SK-N-SH (cell line): ENCODE measurements at regions not wholly inside any gene's neighbourhood (a gene's known extent, or its start where the extent isn't known, plus 50 kb on each side); places are given as distances from the start of the nearest gene placed in this dataset.

ENCODE experiments used
- CTCF ChIA-PET: fragments of 300-600, 350-600 bp; formaldehyde crosslinking; extraction: SDS; loops from one replicate; lab custom pipeline; 2021; lab: Yijun Ruan, JAX
- POLR2A ChIA-PET: fragments of 350-600 bp; sonication (Branson Sonifier 250); formaldehyde crosslinking; extraction: SDS; loops from one replicate; lab custom pipeline; 2020; ENCODE audit warnings: antibody characterized with exemption, inconsistent platforms; lab: Yijun Ruan, JAX
- DNase-seq: peaks from one replicate; pipeline ENCODE4 v3.0.0; 2012
- H2AFZ ChIP-seq: fragments of 200-600 bp; sonication (generic); 2 replicates; pipeline ENCODE4 v1.8.1; 2016; ENCODE audit warnings: antibody characterized with exemption, mild to moderate bottlenecking, low read depth
- H3F3A ChIP-seq: fragments of 200-600 bp; sonication (generic); replicated peaks from 2 replicates; pipeline ENCODE3; 2016; ENCODE audit warnings: antibody characterized with exemption, mild to moderate bottlenecking; ENCODE audit not compliant: insufficient read depth
- H3K27ac ChIP-seq, 2 experiments: fragments of 200-500 bp in 1 of 2; fragments of 200-600 bp in 1 of 2; sonication (Bioruptor generic) in 1 of 2; sonication (generic), shearing (Covaris generic) in 1 of 2; 2 replicates each; pipeline versions ENCODE4 v1.5.1 to v1.6.1; 2014 to 2016; ENCODE audit warnings: low read depth in 2 of 2, inconsistent platforms in 1 of 2, low read length in 1 of 2, mild to moderate bottlenecking in 1 of 2, mixed read lengths in 1 of 2
- H3K27me3 ChIP-seq: fragments of 200-600 bp; sonication (generic), shearing (Covaris generic); 2 replicates; pipeline ENCODE4 v1.6.1; 2016; ENCODE audit warnings: mixed run types; ENCODE audit not compliant: insufficient read depth
- H3K36me3 ChIP-seq, 2 experiments: fragments of 200-500 bp in 1 of 2; fragments of 200-600 bp in 1 of 2; sonication (Bioruptor generic) in 1 of 2; sonication (generic) in 1 of 2; replicated peaks in 1 of 2; 2 replicates each; pipeline versions ENCODE3 to v1.5.1; 2014 to 2016; ENCODE audit warnings: low read length in 1 of 2, mild to moderate bottlenecking in 1 of 2; ENCODE audit not compliant: insufficient read depth in 2 of 2, control insufficient read depth in 1 of 2
- H3K4me1 ChIP-seq, 2 experiments: fragments of 200-500 bp in 1 of 2; fragments of 200-600 bp in 1 of 2; sonication (Bioruptor generic) in 1 of 2; sonication (generic), shearing (Covaris generic) in 1 of 2; 2 replicates each; pipeline versions ENCODE4 v1.5.1 to v1.6.1; 2014 to 2016; ENCODE audit warnings: low read depth in 1 of 2, low read length in 1 of 2, mixed run types in 1 of 2; ENCODE audit not compliant: insufficient read depth in 2 of 2, control insufficient read depth in 1 of 2
- H3K4me2 ChIP-seq: fragments of 200-600 bp; sonication (generic), shearing (Covaris generic); 2 replicates; pipeline ENCODE4 v1.6.1; 2017; ENCODE audit warnings: mixed run types
- H3K4me3 ChIP-seq, 2 experiments: fragments of 200-500 bp in 1 of 2; fragments of 200-600 bp in 1 of 2; sonication (Bioruptor generic) in 1 of 2; sonication (generic), shearing (Covaris generic) in 1 of 2; 2 replicates each; pipeline versions ENCODE4 v1.5.1 to v1.8.1; 2014 to 2016; ENCODE audit warnings: low read depth in 2 of 2, inconsistent platforms in 1 of 2, low read length in 1 of 2, mild to moderate bottlenecking in 1 of 2, mixed read lengths in 1 of 2, moderate library complexity in 1 of 2
- H3K79me2 ChIP-seq: fragments of 200-600 bp; sonication (generic); 2 replicates; pipeline ENCODE4 v1.8.1; 2017; ENCODE audit warnings: mild to moderate bottlenecking; ENCODE audit not compliant: insufficient read depth
- H3K9ac ChIP-seq: fragments of 200-600 bp; sonication (generic); 2 replicates; pipeline ENCODE4 v1.6.1; 2017; ENCODE audit warnings: mixed run types
- H3K9me2 ChIP-seq: fragments of 200-600 bp; sonication (generic); 2 replicates; pipeline ENCODE4 v1.6.1; 2017; ENCODE audit warnings: mixed run types
- H3K9me3 ChIP-seq: fragments of 200-600 bp; sonication (generic); 2 replicates; pipeline ENCODE4 v1.6.1; 2017; ENCODE audit warnings: mixed run types, mild to moderate bottlenecking, moderate library complexity
- H4K20me1 ChIP-seq: fragments of 200-600 bp; sonication (generic); 2 replicates; pipeline ENCODE4 v1.6.1; 2017; ENCODE audit warnings: mild to moderate bottlenecking, mixed run types; ENCODE audit not compliant: insufficient read depth
- CHD2 ChIP-seq: fragments of 150-350 bp; IDR thresholded peaks from 2 replicates; pipeline ENCODE4 v1.6.1; 2018; ENCODE audit warnings: low read length; ENCODE audit not compliant: partially characterized antibody
- ELF1 ChIP-seq: IDR thresholded peaks from 2 replicates; pipeline ENCODE4 v1.4.0; 2012
- FOSL2 ChIP-seq: IDR thresholded peaks from 2 replicates; pipeline ENCODE4 v1.4.0; 2012; ENCODE audit warnings: low read depth, mild to moderate bottlenecking, moderate library complexity, borderline replicate concordance
- FOXM1 ChIP-seq: IDR thresholded peaks from 2 replicates; pipeline ENCODE4 v1.4.0; 2012; ENCODE audit warnings: low read depth, mild to moderate bottlenecking
- GABPA ChIP-seq: IDR thresholded peaks from 2 replicates; pipeline ENCODE4 v1.4.0; 2012; ENCODE audit warnings: low read depth, mild to moderate bottlenecking
- JUND ChIP-seq: IDR thresholded peaks from 2 replicates; pipeline ENCODE4 v1.4.0; 2012
- MAX ChIP-seq: IDR thresholded peaks from 2 replicates; pipeline ENCODE4 v1.4.0; 2012; ENCODE audit warnings: low read depth
- MEF2A ChIP-seq: IDR thresholded peaks from 2 replicates; pipeline ENCODE4 v1.4.0; 2012; ENCODE audit warnings: low read depth, borderline replicate concordance
- MXI1 ChIP-seq: IDR thresholded peaks from 2 replicates; pipeline ENCODE4 v1.6.1; 2012; ENCODE audit warnings: mild to moderate bottlenecking, low read depth, low read length, improper control_type of control experiment
- NRF1 ChIP-seq: IDR thresholded peaks from 2 replicates; pipeline ENCODE4 v1.6.1; 2012; ENCODE audit warnings: low read depth, mild to moderate bottlenecking, low read length
- PBX3 ChIP-seq: IDR thresholded peaks from 2 replicates; pipeline ENCODE4; 2012
- POLR2AphosphoS5 ChIP-seq: IDR thresholded peaks from 2 replicates; pipeline ENCODE4 v1.6.1; 2012; ENCODE audit warnings: low read depth, low read length
- RAD21 ChIP-seq: IDR thresholded peaks from 2 replicates; pipeline ENCODE4 v1.6.1; 2012; ENCODE audit warnings: mild to moderate bottlenecking, low read length
- RFX5 ChIP-seq: IDR thresholded peaks from 2 replicates; pipeline ENCODE4 v1.6.1; 2012; ENCODE audit warnings: mild to moderate bottlenecking, improper control_type of control experiment, low read length
- RXRA ChIP-seq: IDR thresholded peaks from 2 replicates; pipeline ENCODE4 v1.4.0; 2012; ENCODE audit warnings: low read depth, mild to moderate bottlenecking, borderline replicate concordance
- SIN3A ChIP-seq: IDR thresholded peaks from 2 replicates; pipeline ENCODE4 v1.6.1; 2012; ENCODE audit warnings: low read depth, mild to moderate bottlenecking, low read length, moderate library complexity, borderline replicate concordance
- WGBS: methylation state at CpG from one replicate; pipeline ENCODE4 v1.1.6; 2017; ENCODE audit warnings: low lambda C conversion rate; 5-methylcytosine and 5-hydroxymethylcytosine counted together
- TF ChIP-seq, protein P1 (sequence below): IDR thresholded peaks from 2 replicates; pipeline ENCODE4 v1.6.1; 2012; ENCODE audit warnings: mild to moderate bottlenecking, low read depth, low read length, moderate library complexity
- TF ChIP-seq, protein P2 (sequence below): fragments of 150-350 bp; IDR thresholded peaks from 2 replicates; pipeline ENCODE4 v1.6.1; 2017; ENCODE audit warnings: antibody characterized with exemption, low read length, low read depth, borderline replicate concordance
- TF ChIP-seq, protein P3 (sequence below): fragments of 200-600 bp; sonication (generic); IDR thresholded peaks from 2 replicates; pipeline ENCODE4 v1.6.1; 2017; ENCODE audit warnings: antibody characterized with exemption, mild to moderate bottlenecking, moderate library complexity
- TF ChIP-seq, protein P4 (sequence below): IDR thresholded peaks from 2 replicates; pipeline ENCODE4 v1.4.0; 2012; ENCODE audit warnings: low read depth, borderline replicate concordance

GRCh38 chr4:64518600-64518999 lies 109.3 kb upstream of the TECRL start (continued):
- TF ChIP-seq, protein P1, sequence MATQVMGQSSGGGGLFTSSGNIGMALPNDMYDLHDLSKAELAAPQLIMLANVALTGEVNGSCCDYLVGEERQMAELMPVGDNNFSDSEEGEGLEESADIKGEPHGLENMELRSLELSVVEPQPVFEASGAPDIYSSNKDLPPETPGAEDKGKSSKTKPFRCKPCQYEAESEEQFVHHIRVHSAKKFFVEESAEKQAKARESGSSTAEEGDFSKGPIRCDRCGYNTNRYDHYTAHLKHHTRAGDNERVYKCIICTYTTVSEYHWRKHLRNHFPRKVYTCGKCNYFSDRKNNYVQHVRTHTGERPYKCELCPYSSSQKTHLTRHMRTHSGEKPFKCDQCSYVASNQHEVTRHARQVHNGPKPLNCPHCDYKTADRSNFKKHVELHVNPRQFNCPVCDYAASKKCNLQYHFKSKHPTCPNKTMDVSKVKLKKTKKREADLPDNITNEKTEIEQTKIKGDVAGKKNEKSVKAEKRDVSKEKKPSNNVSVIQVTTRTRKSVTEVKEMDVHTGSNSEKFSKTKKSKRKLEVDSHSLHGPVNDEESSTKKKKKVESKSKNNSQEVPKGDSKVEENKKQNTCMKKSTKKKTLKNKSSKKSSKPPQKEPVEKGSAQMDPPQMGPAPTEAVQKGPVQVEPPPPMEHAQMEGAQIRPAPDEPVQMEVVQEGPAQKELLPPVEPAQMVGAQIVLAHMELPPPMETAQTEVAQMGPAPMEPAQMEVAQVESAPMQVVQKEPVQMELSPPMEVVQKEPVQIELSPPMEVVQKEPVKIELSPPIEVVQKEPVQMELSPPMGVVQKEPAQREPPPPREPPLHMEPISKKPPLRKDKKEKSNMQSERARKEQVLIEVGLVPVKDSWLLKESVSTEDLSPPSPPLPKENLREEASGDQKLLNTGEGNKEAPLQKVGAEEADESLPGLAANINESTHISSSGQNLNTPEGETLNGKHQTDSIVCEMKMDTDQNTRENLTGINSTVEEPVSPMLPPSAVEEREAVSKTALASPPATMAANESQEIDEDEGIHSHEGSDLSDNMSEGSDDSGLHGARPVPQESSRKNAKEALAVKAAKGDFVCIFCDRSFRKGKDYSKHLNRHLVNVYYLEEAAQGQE, result no peak
- TF ChIP-seq CHD2 (no peak), ELF1 (no peak), RFX5 (no peak), MXI1 (no peak)
- TF ChIP-seq, protein P2, sequence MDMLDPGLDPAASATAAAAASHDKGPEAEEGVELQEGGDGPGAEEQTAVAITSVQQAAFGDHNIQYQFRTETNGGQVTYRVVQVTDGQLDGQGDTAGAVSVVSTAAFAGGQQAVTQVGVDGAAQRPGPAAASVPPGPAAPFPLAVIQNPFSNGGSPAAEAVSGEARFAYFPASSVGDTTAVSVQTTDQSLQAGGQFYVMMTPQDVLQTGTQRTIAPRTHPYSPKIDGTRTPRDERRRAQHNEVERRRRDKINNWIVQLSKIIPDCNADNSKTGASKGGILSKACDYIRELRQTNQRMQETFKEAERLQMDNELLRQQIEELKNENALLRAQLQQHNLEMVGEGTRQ, result no peak

- WGBS, result 0% methylated on average over 1 of the region's 1 CpG
- no peaks in the 10 kb centered on the region for H3K79me2 ChIP-seq
- no peaks in the 10 kb centered on the region for H4K20me1 ChIP-seq
- H3K4me1 ChIP-seq, result no peaks in the 10 kb centered on the region
- no peaks in the 10 kb centered on the region for H3K36me3 ChIP-seq
- H3K9me2 ChIP-seq, result no peaks in the 10 kb centered on the region
- CTCF ChIA-PET, result no interaction called here
- DNase-seq, result no peak
- H3K9me3 ChIP-seq, result no peaks in the 10 kb centered on the region
- no peaks in the 10 kb centered on the region for H3F3A ChIP-seq
- H3K27me3 ChIP-seq, result no peaks in the 10 kb centered on the region
- H2AFZ ChIP-seq, result no peak overlapping the region
- no peak overlapping the region for H3K9ac ChIP-seq
- H3K4me3 ChIP-seq, result no peak overlapping the region
- POLR2A ChIA-PET, result no interaction called here
- no peak overlapping the region for H3K27ac ChIP-seq
- H3K4me2 ChIP-seq, result no peak overlapping the region
- TF ChIP-seq RFX5, result no peak
- TF ChIP-seq, protein P3, sequence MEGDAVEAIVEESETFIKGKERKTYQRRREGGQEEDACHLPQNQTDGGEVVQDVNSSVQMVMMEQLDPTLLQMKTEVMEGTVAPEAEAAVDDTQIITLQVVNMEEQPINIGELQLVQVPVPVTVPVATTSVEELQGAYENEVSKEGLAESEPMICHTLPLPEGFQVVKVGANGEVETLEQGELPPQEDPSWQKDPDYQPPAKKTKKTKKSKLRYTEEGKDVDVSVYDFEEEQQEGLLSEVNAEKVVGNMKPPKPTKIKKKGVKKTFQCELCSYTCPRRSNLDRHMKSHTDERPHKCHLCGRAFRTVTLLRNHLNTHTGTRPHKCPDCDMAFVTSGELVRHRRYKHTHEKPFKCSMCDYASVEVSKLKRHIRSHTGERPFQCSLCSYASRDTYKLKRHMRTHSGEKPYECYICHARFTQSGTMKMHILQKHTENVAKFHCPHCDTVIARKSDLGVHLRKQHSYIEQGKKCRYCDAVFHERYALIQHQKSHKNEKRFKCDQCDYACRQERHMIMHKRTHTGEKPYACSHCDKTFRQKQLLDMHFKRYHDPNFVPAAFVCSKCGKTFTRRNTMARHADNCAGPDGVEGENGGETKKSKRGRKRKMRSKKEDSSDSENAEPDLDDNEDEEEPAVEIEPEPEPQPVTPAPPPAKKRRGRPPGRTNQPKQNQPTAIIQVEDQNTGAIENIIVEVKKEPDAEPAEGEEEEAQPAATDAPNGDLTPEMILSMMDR, result no peak
- TF ChIP-seq, protein P1, result no peak
- TF ChIP-seq CHD2, result no peak
- no peak for TF ChIP-seq RXRA
- no peak for TF ChIP-seq MAX
- TF ChIP-seq GABPA, result no peak
- no peak for TF ChIP-seq RAD21
- TF ChIP-seq POLR2AphosphoS5, result no peak
- TF ChIP-seq, protein P4, sequence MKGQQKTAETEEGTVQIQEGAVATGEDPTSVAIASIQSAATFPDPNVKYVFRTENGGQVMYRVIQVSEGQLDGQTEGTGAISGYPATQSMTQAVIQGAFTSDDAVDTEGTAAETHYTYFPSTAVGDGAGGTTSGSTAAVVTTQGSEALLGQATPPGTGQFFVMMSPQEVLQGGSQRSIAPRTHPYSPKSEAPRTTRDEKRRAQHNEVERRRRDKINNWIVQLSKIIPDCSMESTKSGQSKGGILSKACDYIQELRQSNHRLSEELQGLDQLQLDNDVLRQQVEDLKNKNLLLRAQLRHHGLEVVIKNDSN, result no peak
- no peak for TF ChIP-seq FOSL2
- no peak for TF ChIP-seq JUND
- no peak for TF ChIP-seq PBX3
- no peak for TF ChIP-seq FOXM1
- TF ChIP-seq SIN3A, result no peak
- TF ChIP-seq NRF1, result no peak
- no peak for TF ChIP-seq MEF2A
Observed at GRCh38 chr4:64516176-64516575, 106.9 kb upstream of the TECRL start.
